Loucy (cell line): ENCODE measurements at regions not wholly inside any gene's neighbourhood (a gene's known extent, or its start where the extent isn't known, plus 50 kb on each side); places are given as distances from the start of the nearest gene placed in this dataset.

Source experiments
- H2AFZ ChIP-seq: fragments of 200-600 bp; sonication (generic); 2 replicates; pipeline ENCODE4 v1.6.0; 2016; ENCODE audit warnings: antibody characterized with exemption, mild to moderate bottlenecking, low read length, moderate library complexity
- H3F3A ChIP-seq: fragments of 200-600 bp; 2 replicates; pipeline ENCODE4 v1.6.0; 2016; ENCODE audit warnings: antibody characterized with exemption, low read depth, mild to moderate bottlenecking
- H3K27me3 ChIP-seq: fragments of 200-600 bp; sonication (generic); 2 replicates; pipeline ENCODE4 v1.6.1; 2014; ENCODE audit warnings: low read length, mild to moderate bottlenecking; ENCODE audit not compliant: insufficient read depth, poor library complexity, severe bottlenecking
- H3K36me3 ChIP-seq: fragments of 200-600 bp; sonication (generic); 2 replicates; pipeline ENCODE4 v1.6.1; 2016; ENCODE audit warnings: low read length; ENCODE audit not compliant: insufficient read depth
- H3K4me1 ChIP-seq: fragments of 200-600 bp; sonication (generic); 2 replicates; pipeline ENCODE4 v1.5.1; 2014; ENCODE audit warnings: low read length, mild to moderate bottlenecking; ENCODE audit not compliant: insufficient read depth, poor library complexity, severe bottlenecking
- H3K4me2 ChIP-seq: fragments of 200-600 bp; sonication (generic); 2 replicates; pipeline ENCODE4 v1.6.0; 2014; ENCODE audit warnings: antibody characterized with exemption, low read length, low read depth, mild to moderate bottlenecking; ENCODE audit not compliant: poor library complexity, severe bottlenecking
- H3K4me3 ChIP-seq: fragments of 200-600 bp; sonication (generic); 2 replicates; pipeline ENCODE4 v1.5.1; 2014; ENCODE audit warnings: low read length, mild to moderate bottlenecking, mixed read lengths; ENCODE audit not compliant: poor library complexity, severe bottlenecking
- H3K79me2 ChIP-seq: fragments of 200-600 bp; sonication (generic); 2 replicates; pipeline ENCODE4 v1.6.1; 2014; ENCODE audit warnings: low read length; ENCODE audit not compliant: insufficient read depth
- H3K9ac ChIP-seq: fragments of 200-600 bp; sonication (generic); 2 replicates; pipeline ENCODE4 v1.6.0; 2014; ENCODE audit warnings: mild to moderate bottlenecking, low read depth, low read length, moderate library complexity; ENCODE audit not compliant: poor library complexity, severe bottlenecking
- H3K9me2 ChIP-seq: fragments of 200-600 bp; sonication (generic); replicated peaks from 2 replicates; pipeline ENCODE4 v1.6.1; 2016; ENCODE audit warnings: low read depth, low read length, mixed read lengths
- H3K9me3 ChIP-seq: fragments of 200-600 bp; sonication (generic); 2 replicates; pipeline ENCODE4 v1.6.1; 2014; ENCODE audit warnings: mild to moderate bottlenecking, antibody characterized with exemption, low read length, low read depth; ENCODE audit not compliant: insufficient read depth
- H4K20me1 ChIP-seq: fragments of 200-600 bp; sonication (generic); 2 replicates; pipeline ENCODE4 v1.6.0; 2014; ENCODE audit warnings: antibody characterized with exemption, low read length, mild to moderate bottlenecking; ENCODE audit not compliant: insufficient read depth, poor library complexity, severe bottlenecking
- CTCF ChIP-seq: fragments of 200-600 bp; sonication (generic); conservative IDR thresholded peaks from 2 replicates; pipeline ENCODE4 v1.5.1; 2014; ENCODE audit warnings: mild to moderate bottlenecking, antibody characterized with exemption, low read length
- EZH2phosphoT487 ChIP-seq: fragments of 200-600 bp; IDR thresholded peaks from 2 replicates; pipeline ENCODE4 v1.6.1; 2018; ENCODE audit warnings: antibody characterized with exemption, mild to moderate bottlenecking, moderate library complexity, borderline replicate concordance

DNA sequence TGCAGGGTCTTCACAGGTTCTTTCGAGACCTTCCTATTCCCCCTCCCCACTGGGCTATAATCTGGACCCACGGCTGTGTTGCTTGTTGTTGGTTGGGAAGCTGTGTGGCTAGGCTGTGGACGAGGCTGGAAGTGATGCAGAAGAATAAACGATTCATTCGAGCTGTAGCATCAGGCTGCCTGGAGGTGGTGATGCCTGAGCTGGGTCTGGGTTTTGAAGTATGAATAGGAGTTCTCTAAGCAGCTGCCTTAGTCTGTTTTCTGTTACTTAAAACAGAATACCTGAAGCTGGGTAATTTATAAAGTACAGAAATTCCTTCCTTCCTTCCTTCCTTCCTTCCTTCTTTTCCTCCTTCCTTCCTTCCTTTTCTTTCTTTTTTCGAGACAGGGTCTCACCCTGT, 126.5 kb upstream of the ZEB1 start:
- Histone ChIP-seq H3K4me1 (no peaks in the 10 kb centered on the region), H3K9me3 (no peaks in the 10 kb centered on the region), H3K27me3 (no peaks in the 10 kb centered on the region), H3K9ac (no peak overlapping the region), H2AFZ (no peak overlapping the region), H4K20me1 (no peaks in the 10 kb centered on the region), H3K36me3 (no peaks in the 10 kb centered on the region), H3K4me3 (no peak overlapping the region), H3K9me2 (no peaks in the 10 kb centered on the region), H3F3A (no peaks in the 10 kb centered on the region), H3K4me2 (no peak overlapping the region), H3K79me2 (no peaks in the 10 kb centered on the region)
- TF ChIP-seq EZH2phosphoT487 (no peak), CTCF (no peak)

GRCh38 chr10:31194986-31195385, 124.0 kb upstream of the ZEB1 start:
- Histone ChIP-seq H3K9me2 (no peaks in the 10 kb centered on the region), H3K36me3 (no peaks in the 10 kb centered on the region), H3K79me2 (no peaks in the 10 kb centered on the region), H3K9me3 (no peaks in the 10 kb centered on the region), H3F3A (no peaks in the 10 kb centered on the region), H3K4me3 (no peak overlapping the region), H2AFZ (no peak overlapping the region), H3K27me3 (no peaks in the 10 kb centered on the region), H3K4me1 (no peaks in the 10 kb centered on the region), H3K9ac (no peak overlapping the region), H3K4me2 (no peak overlapping the region), H4K20me1 (no peaks in the 10 kb centered on the region)
- no peak for TF ChIP-seq CTCF
- TF ChIP-seq EZH2phosphoT487: no peak

GRCh38 chr10:31197886-31198285, 121.1 kb upstream of the ZEB1 start:
- Histone ChIP-seq H3K27me3 (no peaks in the 10 kb centered on the region), H3K9ac (no peak overlapping the region), H2AFZ (no peak overlapping the region), H3F3A (no peaks in the 10 kb centered on the region), H3K4me1 (no peaks in the 10 kb centered on the region), H3K79me2 (no peaks in the 10 kb centered on the region), H3K4me3 (no peak overlapping the region), H3K9me3 (no peaks in the 10 kb centered on the region), H4K20me1 (no peaks in the 10 kb centered on the region), H3K9me2 (no peaks in the 10 kb centered on the region), H3K4me2 (no peak overlapping the region), H3K36me3 (no peaks in the 10 kb centered on the region)
- TF ChIP-seq CTCF (no peak), EZH2phosphoT487 (no peak)
